GM23338 (cell line): ENCODE measurements at regions not wholly inside any gene's neighbourhood (a gene's known extent, or its start where the extent isn't known, plus 50 kb on each side); places are given as distances from the start of the nearest gene placed in this dataset.

Experiments used
- CTCF ChIP-seq, 2 experiments: fragments of 200-600 bp in 1 of 2; sonication (generic) in 1 of 2; conservative IDR thresholded peaks; 2 replicates each; pipeline versions ENCODE4 v1.5.1 to v1.6.1; 2016 to 2017; ENCODE audit warnings: antibody characterized with exemption in 2 of 2, low read depth in 2 of 2, mild to moderate bottlenecking in 2 of 2, moderate library complexity in 1 of 2
- EZH2 ChIP-seq: fragments of 200-600 bp; sonication (generic); IDR thresholded peaks from one replicate; pipeline ENCODE4 v1.8.0; 2017; ENCODE audit warnings: antibody characterized with exemption, mild to moderate bottlenecking, low read depth; ENCODE audit not compliant: unreplicated experiment
- REST ChIP-seq: IDR thresholded peaks from one replicate; pipeline ENCODE4 v1.6.1; 2018; ENCODE audit warnings: antibody characterized with exemption; ENCODE audit not compliant: unreplicated experiment
- ZNF114 ChIP-seq: fragments of 250-450 bp; sonication (Bioruptor Pico); IDR thresholded peaks from 2 replicates; pipeline ENCODE4 v1.5.0; 2020; ENCODE audit warnings: mild to moderate bottlenecking, moderate library complexity

GRCh38 chr5:153390569-153390968 lies 99.9 kb upstream of the GRIA1 start:
- TF ChIP-seq CTCF (conservative IDR thresholded peaks at IDR 0.05; ENCODE audit: low read depth in 2 of 2) (no peak), ZNF114 (CRISPR knock-in tag) (no peak), REST (no peak), EZH2 (no peak)
